Stimulated activated CD8-positive, alpha-beta memory T cell treated with anti-CD3 and anti-CD28 coated beads, Interleukin-12 subunit alpha, Interleukin-12 subunit beta, amount 100 ng/mL, for 1 hour (primary cell): ENCODE measurements at regions not wholly inside any gene's neighbourhood (a gene's known extent, or its start where the extent isn't known, plus 50 kb on each side); places are given as distances from the start of the nearest gene placed in this dataset.

ENCODE experiments used
- DNase-seq: peaks from one replicate; pipeline ENCODE4 v3.0.0-alpha.2; 2020; ENCODE audit warnings: low read depth

GRCh38 chr3:194084284-194084683, 51.7 kb upstream of the HES1 start:
- DNase-seq = no peak
